GM21529 (cell line): ENCODE measurements at regions not wholly inside any gene's neighbourhood (a gene's known extent, or its start where the extent isn't known, plus 50 kb on each side); places are given as distances from the start of the nearest gene placed in this dataset.

Experiments used
- ATAC-seq: cut with Tn5 transposase; IDR thresholded peaks from one replicate; pipeline ENCODE4 v1.9.1; 2021; ENCODE audit not compliant: unreplicated experiment

GRCh38 chr20:10986586-10986985, 312.8 kb upstream of the JAG1 start:
- no peak for ATAC-seq

- ATAC-seq = no peak
Observed at GRCh38 chr20:10987651-10988383, 314.0 kb upstream of the JAG1 start.

- ATAC-seq = no peak
Observed at GRCh38 chr20:10990625-10991382, 317.0 kb upstream of the JAG1 start.

GRCh38 chr20:10992731-10993130, 318.9 kb upstream of the JAG1 start:
- ATAC-seq = no peak

- ATAC-seq = no peak
Observed at GRCh38 chr20:10994991-10995700, 321.3 kb upstream of the JAG1 start.

- no peak for ATAC-seq
Observed at GRCh38 chr20:10998476-10998875, 324.7 kb upstream of the JAG1 start.

- no peak for ATAC-seq
Observed at GRCh38 chr20:11000416-11000815, 326.6 kb upstream of the JAG1 start.

- ATAC-seq = no peak
Observed at GRCh38 chr20:11001302-11001701, 327.5 kb upstream of the JAG1 start.

- no peak for ATAC-seq
Observed at GRCh38 chr20:11001764-11002540, 328.2 kb upstream of the JAG1 start.

GRCh38 chr20:11003341-11003740, 329.5 kb upstream of the JAG1 start:
- no peak for ATAC-seq

- ATAC-seq = no peak
Observed at GRCh38 chr20:11008444-11009033, 334.7 kb upstream of the JAG1 start.

GRCh38 chr20:11011653-11012052, 337.9 kb upstream of the JAG1 start:
- ATAC-seq = no peak

- no peak for ATAC-seq
Observed at GRCh38 chr20:11012975-11013374, 339.2 kb upstream of the JAG1 start.

GRCh38 chr20:11013801-11014200, 340.0 kb upstream of the JAG1 start:
- ATAC-seq = no peak

GRCh38 chr20:11015440-11015839, 341.6 kb upstream of the JAG1 start:
- ATAC-seq = no peak

- no peak for ATAC-seq
Observed at GRCh38 chr20:11017446-11017845, 343.6 kb upstream of the JAG1 start.

- no peak for ATAC-seq
Observed at GRCh38 chr20:11018668-11019170, 344.9 kb upstream of the JAG1 start.

- no peak for ATAC-seq
Observed at GRCh38 chr20:11020712-11021111, 346.9 kb upstream of the JAG1 start.

GRCh38 chr20:11027224-11027623, 353.4 kb upstream of the JAG1 start:
- ATAC-seq = no peak

GRCh38 chr20:11030351-11030750, 356.6 kb upstream of the JAG1 start:
- no peak for ATAC-seq

- no peak for ATAC-seq
Observed at GRCh38 chr20:11031300-11031699, 357.5 kb upstream of the JAG1 start.
